Right forelimb (tissue), 1 donor: ENCODE measurements at regions not wholly inside any gene's neighbourhood (a gene's known extent, or its start where the extent isn't known, plus 50 kb on each side); places are given as distances from the start of the nearest gene placed in this dataset.
"Not testable (repeated sequence)": the region's sequence is repeated elsewhere in the genome, so short reads cannot be mapped to it uniquely, and the experiment has no call there.

Source experiments
- DNase-seq: peaks from one replicate; pipeline ENCODE4 v3.0.0-alpha.2; 2018

DNA sequence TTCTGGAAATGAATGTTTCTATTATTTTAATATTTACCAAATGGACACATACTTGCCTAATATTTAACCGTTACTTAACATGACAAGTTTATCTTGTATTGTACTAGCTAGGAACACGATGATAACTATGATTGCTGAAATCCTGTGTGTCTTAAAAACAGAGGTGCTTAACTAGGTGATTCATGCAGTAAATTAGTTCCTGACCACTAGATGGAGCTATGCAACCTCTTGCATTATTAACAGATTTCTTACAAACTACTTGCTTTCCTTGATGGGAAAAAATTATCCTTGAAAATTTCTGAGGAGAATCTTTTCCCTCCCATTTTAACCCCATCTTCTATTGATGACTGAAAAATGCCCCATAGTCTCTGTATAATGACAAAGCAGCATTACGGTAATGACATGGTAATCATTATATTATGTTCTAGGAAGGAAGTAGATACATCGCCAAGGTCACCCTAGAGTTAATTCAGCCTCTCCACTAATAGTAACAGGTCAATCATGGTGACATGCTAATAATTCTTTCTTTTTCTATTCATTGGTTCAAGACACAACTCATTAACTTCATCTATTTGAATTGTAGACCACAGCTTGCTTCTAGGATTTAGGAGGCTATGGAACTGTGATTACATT, 844.2 kb downstream of the RAPGEF2 start:
- DNase-seq: no peak

DNA sequence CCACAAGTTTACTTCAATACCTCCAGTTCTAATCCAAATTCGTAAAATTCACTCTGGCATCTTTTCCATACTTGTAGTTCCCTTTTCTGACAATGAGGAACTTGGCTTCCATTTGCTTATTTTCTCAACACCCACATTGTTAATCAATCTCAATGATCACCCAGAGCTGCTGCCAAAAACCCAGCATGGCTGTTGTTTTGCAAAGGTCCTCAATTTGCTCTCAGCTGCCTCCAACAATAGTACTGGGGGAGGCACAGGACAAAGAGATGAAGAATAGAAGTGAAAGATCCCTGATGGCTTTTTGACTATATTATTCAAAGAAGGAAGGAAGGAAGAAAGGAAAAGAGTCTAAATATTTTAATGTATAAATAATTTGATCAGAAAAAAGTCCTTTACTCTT, 847.8 kb downstream of the RAPGEF2 start:
- DNase-seq: no peak

DNA sequence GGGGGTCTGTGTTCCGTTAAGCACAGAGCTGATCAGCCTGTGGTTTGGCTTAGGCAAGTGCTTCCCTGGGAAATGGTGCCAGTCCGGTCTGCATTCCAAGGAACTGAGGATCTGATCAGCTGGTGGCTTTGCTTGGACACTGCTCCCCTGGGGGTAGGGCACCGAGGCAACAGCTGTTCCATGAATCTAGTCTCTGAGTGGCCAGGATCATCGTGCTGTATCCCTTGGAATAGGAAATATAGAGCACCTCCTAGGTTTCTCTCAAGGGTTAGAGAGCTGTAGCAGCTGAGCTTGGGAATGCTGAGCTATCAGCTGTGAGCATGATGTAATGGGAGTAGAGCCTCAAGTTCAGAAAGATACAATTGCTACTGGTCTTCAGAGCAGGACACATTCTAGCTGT, 863.9 kb downstream of the RAPGEF2 start:
- no peak for DNase-seq

DNA sequence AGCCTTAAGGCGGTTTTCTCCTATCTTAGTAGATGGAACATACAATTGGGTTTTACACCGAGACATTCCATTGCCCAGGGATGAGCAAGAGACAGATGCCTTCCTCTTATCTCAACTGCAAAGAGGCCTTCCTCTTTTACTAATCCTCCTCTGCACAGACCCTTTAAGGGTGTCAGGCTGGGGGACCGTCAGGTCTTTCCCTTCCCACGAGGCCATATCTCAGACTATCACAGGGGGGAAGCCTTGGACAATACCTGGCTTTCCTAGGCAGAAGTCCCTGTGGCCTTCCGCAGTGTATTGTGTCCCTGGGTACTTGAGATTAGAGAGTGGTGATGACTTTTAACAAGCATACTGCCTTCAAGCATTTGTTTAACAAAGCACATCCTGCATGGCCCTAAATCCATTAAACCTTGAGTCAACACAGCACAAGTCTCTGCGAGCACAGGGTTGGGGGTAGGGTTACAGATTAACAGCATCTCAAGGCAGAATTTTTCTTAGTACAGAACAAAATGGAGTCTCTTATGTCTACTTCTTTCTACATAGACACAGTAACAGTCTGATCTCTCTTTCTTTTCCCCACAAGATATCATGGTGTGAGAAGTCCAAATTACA, 874.1 kb downstream of the RAPGEF2 start:
- not testable (repeated sequence) for DNase-seq

DNA sequence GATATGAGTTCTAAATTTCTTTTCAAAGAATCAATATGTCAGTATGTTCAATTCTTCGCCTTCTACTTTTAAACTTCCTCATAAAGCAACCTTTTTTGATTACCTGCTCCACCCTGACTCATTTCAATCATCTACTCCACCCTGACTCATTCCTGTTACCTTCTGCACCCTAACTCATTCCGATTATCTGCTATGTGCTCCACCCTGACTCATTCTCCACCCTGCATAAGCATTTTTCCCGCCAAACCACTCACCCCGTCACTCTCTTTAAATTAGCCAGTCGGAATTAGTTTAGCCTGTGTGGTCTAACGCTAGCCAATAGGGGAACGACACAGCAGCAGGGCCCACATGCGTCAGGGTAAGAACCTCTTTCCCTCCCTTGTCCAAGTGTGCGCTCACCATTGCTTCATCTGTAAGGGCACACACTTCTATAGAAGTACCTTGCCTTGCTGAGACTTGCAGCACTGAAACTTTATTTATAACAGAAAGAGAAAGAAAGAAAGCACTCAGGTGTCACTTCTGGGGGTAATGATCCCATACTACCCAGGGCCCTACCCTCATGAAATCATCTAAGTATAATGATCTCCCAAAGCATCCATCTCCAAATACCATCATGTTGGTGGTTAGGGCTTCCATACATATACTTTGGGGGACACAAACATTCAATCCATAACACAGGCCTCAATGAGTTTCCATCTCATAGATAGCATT, 875.2 kb downstream of the RAPGEF2 start:
- no peak for DNase-seq

- no peak for DNase-seq
Measured at GRCh38 chr4:159979351-159979750, 876.5 kb downstream of the RAPGEF2 start.

GRCh38 chr4:159979953-159980352, 877.1 kb downstream of the RAPGEF2 start:
- no peak for DNase-seq

GRCh38 chr4:159980826-159981468, 878.1 kb downstream of the RAPGEF2 start:
- no peak for DNase-seq

GRCh38 chr4:159981469-159981856, 878.6 kb downstream of the RAPGEF2 start:
- DNase-seq: no peak

DNA sequence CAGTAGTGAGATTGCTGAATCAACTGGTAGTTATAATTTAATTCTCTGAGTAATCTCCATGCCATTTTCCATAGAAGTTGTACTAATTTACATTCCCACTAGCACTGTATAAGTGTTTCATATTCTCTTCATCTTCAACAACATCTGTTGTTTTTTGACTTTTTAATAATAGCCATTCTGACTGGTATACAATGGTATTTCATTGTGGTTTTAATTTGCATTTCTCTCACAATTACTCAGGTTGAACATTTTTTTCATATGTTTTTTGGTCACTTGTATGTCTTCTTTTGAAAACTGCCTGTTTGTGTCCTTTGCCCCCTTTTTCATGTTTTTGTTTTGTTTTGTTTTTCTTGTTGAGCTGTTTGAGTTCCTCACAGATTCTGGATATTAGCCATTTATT, 880.2 kb downstream of the RAPGEF2 start:
- DNase-seq: no peak

DNA sequence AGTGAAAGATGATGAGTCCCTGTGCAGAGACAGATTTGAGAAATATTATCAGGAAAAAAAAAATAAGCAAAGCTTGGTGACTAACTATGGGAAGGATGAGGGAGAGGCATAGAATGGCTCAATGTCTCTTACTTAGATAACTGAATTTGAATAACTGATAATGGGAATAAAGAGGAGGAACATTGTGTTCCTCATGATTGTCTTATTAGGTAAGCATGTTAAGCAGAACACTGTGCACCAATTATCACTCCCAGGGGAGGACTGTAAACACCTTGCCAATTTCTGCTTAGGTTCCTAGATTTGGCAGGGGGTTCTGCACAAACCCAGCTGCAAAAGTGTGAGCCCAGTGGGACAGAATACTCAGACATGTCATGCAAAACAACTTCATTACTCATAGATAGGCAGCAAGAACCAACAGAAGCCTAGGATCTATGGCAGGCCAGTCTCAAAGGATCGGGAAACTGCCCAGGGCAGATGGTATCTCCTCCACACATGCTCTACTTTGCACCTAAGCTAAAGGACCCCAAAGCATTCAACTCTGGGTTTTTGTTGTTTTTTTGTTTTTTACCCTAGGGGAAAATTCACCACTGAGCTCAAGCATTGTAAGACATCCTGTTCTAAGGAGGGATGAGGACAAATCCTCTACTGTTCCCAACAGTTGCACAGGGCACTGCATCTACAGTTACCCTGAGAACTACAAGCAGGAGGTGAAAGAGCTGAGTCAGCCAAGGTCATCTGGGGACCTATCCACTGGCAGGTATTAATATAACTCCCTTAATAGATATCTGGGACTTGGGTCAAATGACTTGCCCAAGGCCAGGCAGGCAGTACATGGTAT, 907.0 kb downstream of the RAPGEF2 start:
- DNase-seq: no peak

GRCh38 chr4:160019936-160020335, 917.1 kb downstream of the RAPGEF2 start:
- no peak for DNase-seq

DNA sequence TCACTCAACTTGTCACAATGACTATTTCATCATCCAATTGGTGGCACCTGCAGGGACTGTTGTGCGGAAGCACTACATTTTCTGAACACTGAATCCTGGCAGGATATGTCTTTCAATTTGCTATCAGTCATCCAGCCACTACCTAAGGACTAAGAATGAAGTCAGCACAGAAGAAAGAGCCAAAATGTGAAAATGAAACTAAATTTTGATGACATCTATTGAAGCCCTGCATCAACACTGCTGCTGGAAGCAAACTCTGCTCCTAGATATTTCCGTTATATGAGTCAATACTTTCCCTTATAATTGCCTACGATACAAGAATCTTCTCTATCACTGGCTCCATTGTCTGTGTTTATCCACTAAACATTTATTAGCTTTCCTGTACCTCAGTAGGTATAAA, 917.9 kb downstream of the RAPGEF2 start:
- DNase-seq: no peak

DNA sequence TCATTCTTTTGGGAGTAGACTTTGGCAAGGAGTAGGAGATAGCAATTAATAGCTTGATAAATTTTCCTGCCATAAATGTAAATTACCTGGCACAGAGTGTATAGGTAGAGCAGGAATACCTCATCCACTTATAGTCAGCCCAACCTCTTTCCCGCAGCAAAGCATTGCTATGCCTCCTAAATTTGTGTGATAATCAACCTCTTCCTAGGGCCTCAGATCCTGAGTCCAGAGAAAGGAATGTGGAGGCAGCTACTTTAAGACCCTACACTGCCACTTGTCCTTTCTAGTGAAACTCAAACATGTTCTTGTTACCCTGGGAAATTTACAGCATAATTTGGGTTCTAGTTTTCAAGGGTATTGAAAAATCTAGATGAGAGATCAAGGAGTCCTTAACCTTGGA, 919.0 kb downstream of the RAPGEF2 start:
- no peak for DNase-seq

GRCh38 chr4:160026721-160027120, 923.8 kb downstream of the RAPGEF2 start:
- DNase-seq: no peak

- DNase-seq: no peak
Measured at GRCh38 chr4:160034501-160034900, 931.6 kb downstream of the RAPGEF2 start.

- no peak for DNase-seq
Measured at GRCh38 chr4:160038615-160039014, 935.7 kb downstream of the RAPGEF2 start.

- DNase-seq: no peak
Measured at GRCh38 chr4:160044693-160045092, 941.8 kb downstream of the RAPGEF2 start.

GRCh38 chr4:160082432-160083207, 979.7 kb downstream of the RAPGEF2 start:
- DNase-seq: no peak

GRCh38 chr4:160091631-160092030, 988.8 kb downstream of the RAPGEF2 start:
- no peak for DNase-seq

DNA sequence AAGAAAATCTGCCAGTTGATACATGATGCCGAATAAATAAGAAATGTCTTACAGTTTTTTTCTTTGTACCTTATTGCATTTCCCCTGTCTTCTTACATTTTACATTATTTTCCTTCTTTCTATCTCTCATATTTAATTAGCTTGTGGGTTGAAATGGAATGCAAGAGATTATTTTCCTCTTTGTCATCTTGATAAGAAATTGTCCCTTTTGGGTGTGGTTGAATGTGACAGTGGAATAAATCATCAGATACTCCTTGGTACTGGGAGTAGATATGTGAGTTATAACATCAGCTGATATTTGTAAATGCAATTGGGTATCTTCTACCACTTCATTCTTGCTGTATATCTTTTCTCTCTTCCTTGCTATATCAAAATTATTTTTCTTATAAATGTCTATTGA, 997.4 kb downstream of the RAPGEF2 start:
- DNase-seq: no peak

DNA sequence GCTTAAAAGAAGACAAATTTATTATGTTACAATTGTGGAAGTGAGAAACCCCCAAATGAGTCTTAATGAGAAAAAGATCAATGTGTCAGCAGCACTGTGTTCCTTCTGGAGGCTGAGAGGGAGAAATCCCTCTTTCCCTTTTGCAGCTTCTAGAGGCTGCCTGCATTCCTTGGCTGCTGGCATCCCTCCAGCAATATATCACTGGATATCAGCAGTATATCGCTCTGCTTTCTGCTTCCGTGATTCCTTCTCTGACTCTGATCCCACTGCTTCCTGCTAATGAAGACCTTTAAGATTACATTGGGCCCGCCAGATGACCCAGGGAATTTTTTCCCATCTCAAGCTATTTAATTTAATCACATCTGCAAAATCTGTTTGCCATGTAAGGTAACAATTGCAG, 1008.0 kb downstream of the RAPGEF2 start:
- no peak for DNase-seq
